ENCODE measurements at regions not wholly inside any gene's neighbourhood (a gene's known extent, or its start where the extent isn't known, plus 50 kb on each side); places are given as distances from the start of the nearest gene placed in this dataset.

DNA sequence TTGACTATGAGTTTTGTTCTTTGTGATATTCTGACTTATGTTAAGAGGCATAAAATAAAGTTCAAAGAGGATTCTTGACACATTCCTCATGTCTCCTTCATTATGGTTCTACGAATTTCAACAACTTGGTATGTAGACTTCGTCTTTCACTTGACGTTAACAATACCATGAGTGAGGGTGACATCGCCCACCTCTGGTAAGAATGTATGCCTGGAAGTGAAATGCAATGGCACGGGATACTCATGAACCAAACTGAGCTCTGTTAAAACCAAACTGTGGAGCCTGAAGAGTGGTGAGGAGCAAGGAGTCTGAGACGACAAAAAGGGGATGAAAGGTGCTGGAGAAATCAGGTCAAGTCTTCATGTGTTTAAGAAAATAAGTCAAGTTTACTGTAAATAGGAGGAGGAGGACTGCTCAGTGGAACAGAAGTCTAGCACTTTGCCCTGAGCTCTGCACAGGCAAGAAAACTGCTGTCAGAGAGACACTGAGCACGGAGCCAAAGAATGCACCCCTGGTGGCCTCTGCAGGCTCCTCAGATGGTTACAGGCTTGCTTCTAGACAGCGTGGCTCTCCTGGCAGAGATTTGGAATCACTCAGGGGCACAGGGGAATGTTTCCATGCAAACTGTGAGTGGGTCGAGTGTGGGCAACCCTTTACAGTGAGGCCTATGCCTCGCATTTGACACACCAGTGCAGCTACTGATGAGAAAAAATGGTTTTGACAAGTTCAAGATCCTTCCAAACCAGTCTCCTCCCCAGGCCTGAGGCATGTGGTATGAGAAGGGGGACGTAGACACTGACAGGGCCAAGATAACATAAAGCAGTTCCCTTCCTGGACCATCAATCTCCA lies 470.1 kb downstream of the IRX1 start:
- Mint-ChIP-seq H3K4me3 (no peak overlapping the region), H3K36me3 (ENCODE audit: low read depth) (no peaks in the 10 kb centered on the region), H3K9me3 (no peaks in the 10 kb centered on the region), H3K27me3 (ENCODE audit: insufficient read depth) (no peaks in the 10 kb centered on the region), H3K4me1 (peaks cover 3% of the 10 kb centered on the region), H3K27ac (no peak overlapping the region)
- 70 to 84% methylated on average over 8 to 11 of the region's 11 CpGs for WGBS, 2 experiments (ENCODE audit: insufficient coverage in 1 of 2, insufficient read length in 1 of 2)
- TF ChIP-seq, protein P1, sequence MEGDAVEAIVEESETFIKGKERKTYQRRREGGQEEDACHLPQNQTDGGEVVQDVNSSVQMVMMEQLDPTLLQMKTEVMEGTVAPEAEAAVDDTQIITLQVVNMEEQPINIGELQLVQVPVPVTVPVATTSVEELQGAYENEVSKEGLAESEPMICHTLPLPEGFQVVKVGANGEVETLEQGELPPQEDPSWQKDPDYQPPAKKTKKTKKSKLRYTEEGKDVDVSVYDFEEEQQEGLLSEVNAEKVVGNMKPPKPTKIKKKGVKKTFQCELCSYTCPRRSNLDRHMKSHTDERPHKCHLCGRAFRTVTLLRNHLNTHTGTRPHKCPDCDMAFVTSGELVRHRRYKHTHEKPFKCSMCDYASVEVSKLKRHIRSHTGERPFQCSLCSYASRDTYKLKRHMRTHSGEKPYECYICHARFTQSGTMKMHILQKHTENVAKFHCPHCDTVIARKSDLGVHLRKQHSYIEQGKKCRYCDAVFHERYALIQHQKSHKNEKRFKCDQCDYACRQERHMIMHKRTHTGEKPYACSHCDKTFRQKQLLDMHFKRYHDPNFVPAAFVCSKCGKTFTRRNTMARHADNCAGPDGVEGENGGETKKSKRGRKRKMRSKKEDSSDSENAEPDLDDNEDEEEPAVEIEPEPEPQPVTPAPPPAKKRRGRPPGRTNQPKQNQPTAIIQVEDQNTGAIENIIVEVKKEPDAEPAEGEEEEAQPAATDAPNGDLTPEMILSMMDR (conservative IDR thresholded peaks at IDR 0.05) = peak; percentile 60
- Histone ChIP-seq H3K4me1 (ENCODE audit: control insufficient read depth, insufficient read depth, low read length) (no peaks in the 10 kb centered on the region), H3K4me3 (ENCODE audit: low read length) (no peak overlapping the region), H3K27ac (ENCODE audit: low read depth, low read length) (no peak overlapping the region), H3K9ac (ENCODE audit: extremely low read depth, low read length, poor library complexity, severe bottlenecking) (no peak overlapping the region), H3K9me3 (ENCODE audit: control insufficient read depth, low read length) (no peaks in the 10 kb centered on the region), H3K36me3 (ENCODE audit: control insufficient read depth, insufficient read depth, low read length) (no peaks in the 10 kb centered on the region), H3K27me3 (ENCODE audit: control insufficient read depth, insufficient read depth, low read length, poor library complexity, severe bottlenecking) (no peaks in the 10 kb centered on the region)
- peak; percentile 59 for DNase-seq

DNA sequence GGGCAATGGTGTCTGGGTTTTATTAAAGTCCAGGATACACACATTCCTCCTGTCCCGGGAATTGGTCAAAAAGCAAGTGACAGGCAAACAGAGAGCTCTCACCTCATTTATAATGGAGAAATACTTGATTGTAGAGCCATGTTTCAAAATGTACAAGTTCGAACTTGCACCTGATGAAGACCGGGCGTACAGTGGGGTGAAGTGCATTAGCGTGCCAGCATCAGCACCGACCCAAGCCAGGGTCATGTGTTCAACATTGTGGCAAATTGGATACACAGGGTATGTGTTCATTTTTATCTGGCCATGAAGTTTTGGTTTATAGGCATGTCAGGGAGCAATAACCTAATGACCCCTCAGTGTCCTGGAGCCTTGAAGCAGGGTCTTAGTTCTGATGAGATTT lies 472.5 kb downstream of the IRX1 start:
- H3K27me3 Mint-ChIP-seq (ENCODE audit: insufficient read depth) = no peaks in the 10 kb centered on the region
- no peaks in the 10 kb centered on the region for H3K4me1 ChIP-seq (ENCODE audit: control insufficient read depth, insufficient read depth, low read length)
- no peaks in the 10 kb centered on the region for H3K9me3 ChIP-seq (ENCODE audit: control insufficient read depth, low read length)
- no peaks in the 10 kb centered on the region for H3K36me3 Mint-ChIP-seq (ENCODE audit: low read depth)
- H3K27ac ChIP-seq (ENCODE audit: low read depth, low read length) = no peak overlapping the region
- H3K4me1 Mint-ChIP-seq = peaks cover 3% of the 10 kb centered on the region
- no peaks in the 10 kb centered on the region for H3K36me3 ChIP-seq (ENCODE audit: control insufficient read depth, insufficient read depth, low read length)
- no peaks in the 10 kb centered on the region for H3K9me3 Mint-ChIP-seq
- no peak for DNase-seq
- TF ChIP-seq, protein P1 (conservative IDR thresholded peaks at IDR 0.05) = no peak
- no peak overlapping the region for H3K27ac Mint-ChIP-seq
- WGBS, 2 experiments (ENCODE audit: insufficient coverage in 1 of 2, insufficient read length in 1 of 2) = 91 to 96% methylated on average over 4 to 6 of the region's 6 CpGs
- H3K4me3 Mint-ChIP-seq = no peak overlapping the region
- no peaks in the 10 kb centered on the region for H3K27me3 ChIP-seq (ENCODE audit: control insufficient read depth, insufficient read depth, low read length, poor library complexity, severe bottlenecking)
- H3K9ac ChIP-seq (ENCODE audit: extremely low read depth, low read length, poor library complexity, severe bottlenecking) = no peak overlapping the region
- no peak overlapping the region for H3K4me3 ChIP-seq (ENCODE audit: low read length)

DNA sequence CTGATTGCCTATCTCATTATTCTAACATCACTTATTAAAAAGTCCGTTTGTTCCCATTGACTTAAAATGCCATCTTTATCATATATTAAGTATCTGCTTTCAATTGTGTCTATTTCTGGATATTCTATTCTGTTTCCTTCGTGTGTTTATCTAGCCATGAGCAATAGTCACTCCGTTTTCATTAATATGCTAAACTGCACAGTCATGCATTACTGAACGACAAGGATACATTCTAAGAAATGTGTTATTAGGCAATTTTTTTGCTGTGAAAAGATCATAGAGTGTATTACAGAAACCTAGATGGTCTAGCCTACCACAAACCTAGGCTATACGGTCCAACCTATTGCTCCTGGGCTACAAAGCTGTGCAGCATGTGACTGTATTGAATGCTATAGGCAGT lies 482.9 kb downstream of the IRX1 start:
- no peaks in the 10 kb centered on the region for H3K9me3 Mint-ChIP-seq
- Histone ChIP-seq H3K4me3 (ENCODE audit: low read length) (no peak overlapping the region), H3K27ac (ENCODE audit: low read depth, low read length) (no peak overlapping the region), H3K27me3 (ENCODE audit: control insufficient read depth, insufficient read depth, low read length, poor library complexity, severe bottlenecking) (no peaks in the 10 kb centered on the region), H3K36me3 (ENCODE audit: control insufficient read depth, insufficient read depth, low read length) (no peaks in the 10 kb centered on the region), H3K4me1 (ENCODE audit: control insufficient read depth, insufficient read depth, low read length) (no peaks in the 10 kb centered on the region), H3K9ac (ENCODE audit: extremely low read depth, low read length, poor library complexity, severe bottlenecking) (no peak overlapping the region), H3K9me3 (ENCODE audit: control insufficient read depth, low read length) (no peaks in the 10 kb centered on the region)
- H3K4me3 Mint-ChIP-seq = no peak overlapping the region
- DNase-seq = no peak
- H3K4me1 Mint-ChIP-seq = peaks cover 10% of the 10 kb centered on the region
- H3K36me3 Mint-ChIP-seq (ENCODE audit: low read depth) = no peaks in the 10 kb centered on the region
- no peaks in the 10 kb centered on the region for H3K27me3 Mint-ChIP-seq (ENCODE audit: insufficient read depth)
- TF ChIP-seq, protein P1 (conservative IDR thresholded peaks at IDR 0.05) = no peak
- 90 to 96% methylated on average over 2 to 5 of the region's 5 CpGs for WGBS, 2 experiments (ENCODE audit: insufficient coverage in 1 of 2, insufficient read length in 1 of 2)
- no peak overlapping the region for H3K27ac Mint-ChIP-seq

All from endodermal cell (in vitro differentiated cells).